ENCODE measurements at regions not wholly inside any gene's neighbourhood (a gene's known extent, or its start where the extent isn't known, plus 50 kb on each side); places are given as distances from the start of the nearest gene placed in this dataset.

DNA sequence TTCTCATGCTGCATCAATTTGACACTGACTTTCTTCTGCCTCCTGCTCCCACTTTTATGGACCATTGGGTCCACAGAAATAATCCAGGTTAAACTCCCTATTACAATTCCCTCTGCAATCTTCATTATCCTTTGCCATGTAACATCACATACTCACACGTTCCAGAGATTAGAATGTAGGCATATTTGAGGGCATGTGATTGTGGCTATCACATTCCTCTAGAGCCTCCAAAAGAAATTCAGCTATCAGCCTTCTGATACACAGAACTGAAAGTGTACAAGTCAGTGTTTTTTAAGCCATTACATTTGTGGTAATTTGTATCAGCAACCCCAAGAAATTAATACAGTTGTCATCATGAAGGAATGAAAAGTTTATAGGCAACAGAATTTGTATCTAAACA lies 892.4 kb downstream of the RPS29 start:
- H3K4me3 ChIP-seq (ENCODE audit: low read depth, low read length): no peak overlapping the region
- TF ChIP-seq, protein P1, sequence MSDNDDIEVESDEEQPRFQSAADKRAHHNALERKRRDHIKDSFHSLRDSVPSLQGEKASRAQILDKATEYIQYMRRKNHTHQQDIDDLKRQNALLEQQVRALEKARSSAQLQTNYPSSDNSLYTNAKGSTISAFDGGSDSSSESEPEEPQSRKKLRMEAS (IDR thresholded peaks at IDR 0.05; ENCODE audit: low read depth, low read length): no peak
- TF ChIP-seq, protein P2, sequence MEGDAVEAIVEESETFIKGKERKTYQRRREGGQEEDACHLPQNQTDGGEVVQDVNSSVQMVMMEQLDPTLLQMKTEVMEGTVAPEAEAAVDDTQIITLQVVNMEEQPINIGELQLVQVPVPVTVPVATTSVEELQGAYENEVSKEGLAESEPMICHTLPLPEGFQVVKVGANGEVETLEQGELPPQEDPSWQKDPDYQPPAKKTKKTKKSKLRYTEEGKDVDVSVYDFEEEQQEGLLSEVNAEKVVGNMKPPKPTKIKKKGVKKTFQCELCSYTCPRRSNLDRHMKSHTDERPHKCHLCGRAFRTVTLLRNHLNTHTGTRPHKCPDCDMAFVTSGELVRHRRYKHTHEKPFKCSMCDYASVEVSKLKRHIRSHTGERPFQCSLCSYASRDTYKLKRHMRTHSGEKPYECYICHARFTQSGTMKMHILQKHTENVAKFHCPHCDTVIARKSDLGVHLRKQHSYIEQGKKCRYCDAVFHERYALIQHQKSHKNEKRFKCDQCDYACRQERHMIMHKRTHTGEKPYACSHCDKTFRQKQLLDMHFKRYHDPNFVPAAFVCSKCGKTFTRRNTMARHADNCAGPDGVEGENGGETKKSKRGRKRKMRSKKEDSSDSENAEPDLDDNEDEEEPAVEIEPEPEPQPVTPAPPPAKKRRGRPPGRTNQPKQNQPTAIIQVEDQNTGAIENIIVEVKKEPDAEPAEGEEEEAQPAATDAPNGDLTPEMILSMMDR (IDR thresholded peaks at IDR 0.05; ENCODE audit: low read depth, low read length): no peak
- no peak for TF ChIP-seq MYC (IDR thresholded peaks at IDR 0.05; ENCODE audit: low read depth, low read length)
- no peak for TF ChIP-seq POLR2A (IDR thresholded peaks at IDR 0.05; ENCODE audit: extremely low read depth, insufficient read length)
- no peak for DNase-seq (ENCODE audit: low read depth)

DNA sequence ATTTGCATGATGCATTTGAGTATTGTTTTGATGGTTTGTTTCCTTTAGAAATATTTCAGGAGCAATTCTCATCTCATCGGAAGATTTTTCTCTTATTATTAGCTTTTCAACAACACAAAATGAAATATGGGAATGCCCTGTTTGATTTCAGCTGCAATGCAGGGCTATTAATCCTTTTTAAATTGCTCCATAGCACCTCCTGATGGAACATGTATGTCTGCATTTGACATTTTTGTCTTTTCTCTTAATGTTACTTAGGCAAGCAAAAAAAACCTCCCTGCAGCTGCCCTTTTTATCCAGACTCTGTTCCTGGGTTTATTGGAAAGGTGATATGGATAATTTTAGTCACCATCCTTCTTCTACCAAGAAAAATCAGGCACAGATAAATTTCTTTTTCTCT lies 895.8 kb downstream of the RPS29 start:
- no peak for TF ChIP-seq MYC (IDR thresholded peaks at IDR 0.05; ENCODE audit: low read depth, low read length)
- TF ChIP-seq POLR2A (IDR thresholded peaks at IDR 0.05; ENCODE audit: extremely low read depth, insufficient read length): no peak
- TF ChIP-seq, protein P2 (IDR thresholded peaks at IDR 0.05; ENCODE audit: low read depth, low read length): peak; percentile 15
- DNase-seq (ENCODE audit: low read depth): peak; percentile 3
- H3K4me3 ChIP-seq (ENCODE audit: low read depth, low read length): no peak overlapping the region

DNA sequence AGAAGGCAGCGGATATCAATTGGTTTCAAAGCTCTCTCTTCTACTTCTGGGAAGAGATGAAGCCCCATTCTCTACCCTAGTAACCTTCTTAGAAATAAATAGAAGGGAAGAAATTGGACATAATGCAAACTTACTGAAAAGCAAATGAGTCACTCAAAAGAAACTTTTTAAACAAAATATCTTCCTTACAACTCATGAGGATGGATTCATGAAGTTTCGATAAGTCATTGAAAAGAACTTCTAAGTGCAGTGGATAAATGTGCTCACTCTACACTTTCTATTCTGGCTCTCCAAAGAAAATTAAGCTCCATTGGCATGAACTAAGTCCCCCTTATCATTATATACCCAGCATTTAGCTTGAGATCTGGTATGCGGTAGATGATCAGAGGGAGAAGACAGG lies 899.5 kb downstream of the RPS29 start:
- no peak for DNase-seq (ENCODE audit: low read depth)
- TF ChIP-seq POLR2A (IDR thresholded peaks at IDR 0.05; ENCODE audit: extremely low read depth, insufficient read length): no peak
- TF ChIP-seq, protein P2 (IDR thresholded peaks at IDR 0.05; ENCODE audit: low read depth, low read length): no peak
- TF ChIP-seq, protein P1 (IDR thresholded peaks at IDR 0.05; ENCODE audit: low read depth, low read length): no peak
- no peak for TF ChIP-seq MYC (IDR thresholded peaks at IDR 0.05; ENCODE audit: low read depth, low read length)

DNA sequence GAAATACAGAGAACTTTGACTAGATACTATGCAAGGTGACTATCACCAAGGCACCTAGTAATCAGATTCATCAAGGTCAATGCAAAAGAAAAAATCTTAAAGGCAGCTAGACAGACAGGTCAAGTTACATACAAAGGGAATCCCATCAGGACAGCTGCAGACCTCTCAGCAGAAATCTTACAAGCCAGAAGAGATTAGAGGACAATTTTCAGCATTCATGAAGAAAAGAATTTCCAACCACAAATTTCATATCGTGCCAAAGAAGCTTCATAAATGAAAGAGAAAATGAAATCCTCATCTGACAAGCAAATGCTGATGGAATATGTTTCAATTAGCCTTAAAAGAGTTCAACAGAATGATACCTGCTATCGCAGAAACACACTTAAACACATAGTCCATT lies 913.7 kb downstream of the RPS29 start:
- H3K4me3 ChIP-seq (ENCODE audit: low read depth, low read length): no peak overlapping the region
- DNase-seq (ENCODE audit: low read depth): no peak
- TF ChIP-seq MYC (IDR thresholded peaks at IDR 0.05; ENCODE audit: low read depth, low read length): no peak
- TF ChIP-seq, protein P1 (IDR thresholded peaks at IDR 0.05; ENCODE audit: low read depth, low read length): no peak
- TF ChIP-seq POLR2A (IDR thresholded peaks at IDR 0.05; ENCODE audit: extremely low read depth, insufficient read length): no peak
- TF ChIP-seq, protein P2 (IDR thresholded peaks at IDR 0.05; ENCODE audit: low read depth, low read length): no peak

More for the DNA sequence above, 899.5 kb downstream of the RPS29 start:
- H3K4me3 ChIP-seq (ENCODE audit: low read depth, low read length): no peak overlapping the region

DNA sequence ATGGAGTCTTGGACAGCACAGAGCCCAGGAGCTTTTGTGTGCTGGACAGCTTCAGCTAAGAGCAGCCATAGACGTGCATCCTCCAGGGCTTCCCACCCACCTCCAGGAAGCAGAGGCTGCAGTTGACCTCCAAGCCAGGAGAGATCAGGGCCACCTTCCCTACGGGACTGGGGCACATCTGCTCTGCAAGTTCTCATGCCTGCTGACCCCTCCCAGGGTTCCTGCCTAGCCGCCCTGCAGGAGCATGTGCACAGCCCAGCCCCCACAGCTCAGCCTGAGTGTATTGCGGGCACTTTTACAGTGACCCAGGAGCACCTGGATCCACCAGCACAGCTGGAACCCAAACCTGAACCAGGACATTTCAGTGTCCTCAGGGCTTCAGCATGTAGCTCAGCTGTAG lies 915.2 kb downstream of the RPS29 start:
- TF ChIP-seq, protein P2 (IDR thresholded peaks at IDR 0.05; ENCODE audit: low read depth, low read length): no peak
- TF ChIP-seq POLR2A (IDR thresholded peaks at IDR 0.05; ENCODE audit: extremely low read depth, insufficient read length) (no peak), MYC (IDR thresholded peaks at IDR 0.05; ENCODE audit: low read depth, low read length) (no peak)
- TF ChIP-seq, protein P1 (IDR thresholded peaks at IDR 0.05; ENCODE audit: low read depth, low read length): no peak
- no peak for DNase-seq (ENCODE audit: low read depth)
- H3K4me3 ChIP-seq (ENCODE audit: low read depth, low read length): no peak overlapping the region
